T47D (cell line): ENCODE measurements at regions not wholly inside any gene's neighbourhood (a gene's known extent, or its start where the extent isn't known, plus 50 kb on each side); places are given as distances from the start of the nearest gene placed in this dataset.

Experiments
- DNase-seq, 2 experiments: peaks; one replicate each; pipeline versions ENCODE4 v3.0.0 to v3.0.0-alpha.2; 2011 to 2012; ENCODE audit warnings: low read depth in 1 of 2, low spot score in 1 of 2
- JUND ChIP-seq: IDR thresholded peaks from 2 replicates; pipeline ENCODE4 v1.6.1; 2012; ENCODE audit warnings: low read depth
- in situ Hi-C: cut with HindIII; loops from 2 replicates; pipeline ENCODE4 v1.10.0; 2016; ENCODE audit warnings: low sequenced_read_pairs, low pct_unique_long_range_greater_than_20kb

DNA sequence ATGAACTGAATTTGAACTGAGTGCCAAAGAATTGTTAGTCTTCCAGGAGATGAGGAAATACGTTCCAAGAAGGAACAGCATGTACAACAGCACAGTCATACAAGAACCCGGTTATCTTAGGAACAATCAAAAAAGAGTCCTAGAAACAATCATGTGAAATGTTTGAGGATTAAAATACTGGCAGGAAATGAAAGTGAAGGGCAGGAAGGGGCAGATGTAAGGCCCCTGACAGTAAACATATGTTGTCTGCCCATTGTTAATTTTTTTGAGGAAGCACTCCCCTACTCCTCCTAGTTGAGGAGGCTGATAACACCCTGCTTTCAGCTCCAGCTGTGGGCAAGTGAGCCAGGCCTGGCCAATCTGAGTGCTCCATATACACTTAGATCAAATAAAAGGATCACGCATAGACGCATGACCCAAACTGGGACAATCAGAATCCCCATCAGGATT, 220.9 kb downstream of the HACE1 start:
- TF ChIP-seq JUND = no peak
- DNase-seq = no peak
- in situ Hi-C loops = no loop called here

DNA sequence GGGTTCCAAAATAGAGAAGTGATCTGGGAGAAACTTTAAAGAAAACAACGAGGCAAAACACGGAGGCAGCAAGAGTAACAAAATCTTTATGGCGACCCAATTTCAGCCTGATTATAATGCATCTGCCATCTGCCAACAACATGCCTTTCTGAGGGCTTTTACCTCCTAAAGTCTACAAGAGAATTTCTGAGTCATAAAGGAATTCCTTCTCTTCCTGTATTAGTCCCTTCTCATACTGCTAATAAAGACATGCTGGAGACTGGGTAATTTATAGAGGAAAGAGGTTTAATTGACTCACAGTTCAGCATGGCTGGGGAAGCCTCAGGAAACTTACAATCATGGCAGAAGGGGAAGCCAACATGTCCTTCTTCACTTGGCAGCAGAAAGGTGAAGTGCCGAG, 226.6 kb downstream of the HACE1 start:
- in situ Hi-C loops = no loop called here
- no peak for DNase-seq
- TF ChIP-seq JUND = no peak

DNA sequence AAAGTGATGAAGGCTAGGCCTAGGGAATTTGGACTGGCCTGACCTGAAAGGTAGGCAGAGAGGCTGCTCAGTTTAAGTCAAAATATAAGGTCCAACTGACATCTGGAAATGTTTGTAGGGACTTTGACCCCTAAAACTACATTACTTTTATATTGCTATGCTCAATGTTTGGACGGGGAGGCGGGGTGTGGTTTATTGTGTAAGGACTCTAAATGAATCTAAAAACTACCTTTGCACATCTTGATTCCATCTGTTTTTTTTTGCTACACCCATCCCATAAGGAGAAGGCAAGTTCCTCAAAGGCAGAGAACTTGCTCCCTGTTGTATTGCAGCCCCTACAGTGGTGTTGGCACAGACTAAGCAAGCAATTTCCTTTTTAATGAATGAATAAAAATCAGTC, 227.1 kb downstream of the HACE1 start:
- no peak for DNase-seq
- in situ Hi-C loops = no loop called here
- no peak for TF ChIP-seq JUND

DNA sequence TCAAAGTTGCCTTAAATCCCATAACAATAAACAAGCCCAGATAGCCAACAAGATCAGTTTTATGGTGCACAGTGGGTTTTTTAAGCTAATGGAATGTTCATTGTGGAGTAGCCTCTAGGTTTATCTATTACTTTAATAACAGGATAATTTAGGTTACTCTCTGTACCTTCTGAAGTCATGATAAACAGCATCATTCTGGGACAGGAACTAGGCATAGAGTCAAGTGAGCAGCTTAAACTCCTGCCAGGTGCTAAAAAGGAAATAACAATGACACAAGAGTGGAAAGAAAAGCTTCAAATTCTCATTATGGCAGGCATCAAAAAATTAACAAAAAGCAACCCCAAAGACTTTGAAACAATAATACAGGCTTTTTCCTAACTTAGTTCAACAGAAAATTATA, 228.8 kb downstream of the HACE1 start:
- in situ Hi-C loops = no loop called here
- DNase-seq = no peak
- TF ChIP-seq JUND = no peak

DNA sequence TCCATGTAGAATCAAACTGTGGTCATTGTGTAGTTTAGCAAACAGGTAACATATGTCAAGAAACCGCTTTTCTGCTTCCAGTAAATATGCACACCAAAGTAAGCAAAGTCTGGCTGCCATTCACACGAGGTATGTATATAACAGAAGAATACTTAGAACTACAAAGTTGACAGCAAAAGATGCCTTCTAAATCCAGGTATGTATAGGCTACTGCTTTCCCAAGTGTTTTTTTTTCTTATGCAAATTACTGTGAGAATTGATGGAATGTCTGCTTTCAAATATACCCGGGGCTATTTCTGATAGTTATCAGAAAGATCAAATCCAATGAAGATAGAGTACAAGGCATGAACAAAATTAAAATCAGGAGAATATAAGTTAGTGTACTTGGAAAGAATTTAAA, 229.2 kb downstream of the HACE1 start:
- DNase-seq = no peak
- no peak for TF ChIP-seq JUND
- in situ Hi-C loops = no loop called here

DNA sequence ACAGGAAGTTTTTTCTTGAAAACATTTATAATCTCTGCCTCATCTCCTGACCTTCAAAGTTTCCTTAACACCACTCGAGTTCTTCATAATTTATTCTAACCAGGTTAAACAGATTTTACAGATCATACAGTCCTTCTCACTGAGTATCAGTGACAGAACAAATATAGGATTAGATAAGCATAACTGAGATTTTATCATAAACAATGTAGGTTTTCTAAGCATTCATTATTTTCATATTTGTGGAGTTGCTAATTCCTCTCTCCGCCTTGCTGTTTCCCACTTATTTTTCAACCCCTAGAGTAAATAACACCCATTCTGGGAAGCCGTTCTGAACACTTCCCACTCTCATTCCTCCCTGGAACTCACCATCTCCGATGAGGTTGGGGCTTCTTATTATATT, 229.9 kb downstream of the HACE1 start:
- no peak for TF ChIP-seq JUND
- in situ Hi-C loops = no loop called here
- DNase-seq = no peak

DNA sequence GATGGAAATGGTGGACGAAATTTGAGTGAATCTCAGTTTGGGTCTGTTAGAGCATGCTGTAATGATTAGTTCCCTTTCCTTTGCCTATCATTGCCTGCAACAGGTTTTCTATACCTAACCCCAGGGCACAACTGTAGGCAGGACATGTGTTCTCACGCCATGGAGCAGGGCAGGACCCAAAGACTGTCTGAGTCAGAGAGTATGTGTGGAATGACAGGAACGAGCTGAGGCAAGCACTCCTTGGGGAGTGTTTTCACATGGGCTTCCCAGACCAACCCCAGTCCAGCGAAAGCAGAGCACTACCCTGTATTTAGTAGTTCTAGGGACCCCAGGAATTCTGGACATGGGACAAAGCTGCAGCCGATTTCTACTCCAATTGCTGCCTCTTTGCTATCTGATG, 234.2 kb downstream of the HACE1 start:
- peak in 1 of 2 experiments; percentile 25 for DNase-seq
- no peak for TF ChIP-seq JUND
- in situ Hi-C loops = no loop called here

DNA sequence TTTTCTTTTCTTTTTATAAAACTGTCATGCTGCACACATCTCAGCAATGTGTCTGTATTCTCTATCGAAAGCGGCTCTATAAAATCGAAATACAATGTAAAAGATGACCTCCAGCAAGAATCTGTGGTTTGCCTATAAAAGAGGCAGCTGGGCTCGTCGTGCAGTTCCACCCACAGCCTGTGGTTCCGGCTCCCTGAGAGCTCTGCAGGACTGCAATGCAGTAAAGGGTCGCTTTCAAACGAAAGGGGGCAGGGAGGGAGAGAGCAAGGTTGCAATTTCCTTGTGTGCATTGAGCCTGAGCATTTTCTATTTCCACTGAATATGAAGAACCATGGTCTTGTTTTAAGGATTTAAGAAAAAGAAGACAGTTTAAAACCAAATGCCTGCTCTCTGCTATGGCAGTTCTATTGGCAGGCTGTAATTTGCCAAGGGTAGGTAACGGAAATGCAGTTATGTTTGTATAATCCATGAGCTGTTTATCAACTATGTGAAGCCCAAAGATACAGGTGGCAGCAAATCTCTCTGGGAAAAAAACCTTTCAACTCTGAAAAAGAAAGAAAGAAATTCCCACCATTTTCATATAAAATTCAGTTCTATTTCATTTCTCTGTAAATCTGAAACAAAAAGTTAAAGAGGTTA, 236.5 kb downstream of the HACE1 start:
- no peak for DNase-seq
- in situ Hi-C loops = no loop called here
- no peak for TF ChIP-seq JUND

DNA sequence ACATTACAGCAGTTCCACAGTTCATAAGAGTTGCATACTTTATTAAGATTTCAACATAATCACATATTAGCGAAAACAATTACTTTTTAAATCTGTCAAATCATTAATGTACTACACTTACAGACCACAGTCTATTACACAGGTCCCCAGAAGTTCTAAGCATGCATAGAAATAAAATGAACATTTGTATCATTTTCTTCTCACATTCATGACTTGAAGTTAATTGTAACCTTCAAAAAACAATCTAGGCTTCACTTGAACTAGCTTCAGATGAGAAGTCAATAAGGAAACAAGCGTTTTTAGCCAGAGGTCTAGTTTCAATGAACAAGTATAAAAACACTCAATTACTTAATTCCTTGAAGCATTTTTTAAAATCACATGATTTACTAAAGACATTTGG, 238.3 kb downstream of the HACE1 start:
- no peak for DNase-seq
- in situ Hi-C loops = no loop called here
- no peak for TF ChIP-seq JUND

DNA sequence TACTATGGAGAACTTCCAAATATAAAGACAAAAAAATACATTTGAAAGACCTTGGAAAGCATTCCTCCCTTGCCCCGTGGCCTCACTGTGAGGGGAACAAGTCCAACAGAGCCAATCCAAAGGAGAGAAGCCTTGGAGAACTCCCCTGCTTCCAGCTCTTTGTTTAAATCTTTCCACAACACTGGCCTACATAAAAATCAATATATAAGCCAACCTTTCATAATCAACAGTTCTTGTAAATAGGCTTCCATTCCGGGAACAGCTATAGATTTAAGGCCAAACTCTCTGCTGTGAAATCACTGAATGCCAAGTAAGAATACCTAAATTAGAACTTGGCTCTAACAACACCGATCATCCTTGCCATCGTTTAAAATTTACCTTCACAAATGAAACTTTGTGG, 242.1 kb downstream of the HACE1 start:
- in situ Hi-C loops = no loop called here
- no peak for DNase-seq
- no peak for TF ChIP-seq JUND

DNA sequence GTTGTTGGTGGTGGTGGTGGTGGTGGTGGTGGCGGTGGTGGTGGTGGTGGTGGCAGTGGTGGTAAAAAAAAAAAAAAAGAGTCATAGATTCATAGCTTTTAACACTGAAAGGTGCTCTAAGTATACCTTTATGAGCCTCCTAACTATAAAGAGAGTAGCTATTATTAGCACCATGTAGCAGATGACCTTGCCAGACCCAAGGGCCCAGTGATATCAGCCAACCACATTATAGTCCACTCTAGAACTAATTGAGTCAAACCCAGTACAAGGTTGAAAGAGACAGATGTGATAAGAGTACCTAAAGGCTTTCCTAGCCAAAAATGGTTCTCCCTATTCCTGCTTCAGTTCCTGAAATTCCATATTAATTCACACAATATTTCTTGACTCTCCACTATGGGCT, 245.3 kb downstream of the HACE1 start:
- DNase-seq = no peak
- TF ChIP-seq JUND = no peak
- in situ Hi-C loops = no loop called here

DNA sequence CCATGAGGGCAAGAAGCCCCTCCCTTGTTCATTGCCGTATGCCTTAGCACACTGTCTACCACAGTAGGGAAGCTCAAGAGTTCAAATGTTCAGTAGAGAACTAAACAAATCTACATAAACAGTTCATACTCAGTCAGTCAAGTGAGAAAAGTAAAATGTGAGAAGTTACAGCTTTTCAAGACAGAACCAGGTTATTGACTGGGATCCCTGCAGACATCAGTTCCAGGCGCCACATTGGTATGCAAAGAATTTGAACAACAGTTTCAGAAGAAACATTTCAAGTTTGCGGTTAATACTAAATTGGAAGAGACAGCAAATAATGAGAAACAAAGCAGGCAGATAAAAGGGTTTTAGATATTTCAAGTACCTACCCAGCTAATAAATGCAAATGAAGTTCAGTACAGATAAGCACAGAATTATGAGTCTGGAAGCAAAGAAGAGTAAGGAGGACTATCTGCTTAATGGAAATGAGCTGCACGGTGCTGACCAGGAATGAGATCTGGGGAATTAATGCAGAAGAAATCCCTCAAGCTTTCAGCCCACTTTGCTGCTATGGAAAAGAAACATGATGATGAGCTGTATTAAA, 246.2 kb downstream of the HACE1 start:
- no peak for DNase-seq
- TF ChIP-seq JUND = no peak
- in situ Hi-C loops = no loop called here

DNA sequence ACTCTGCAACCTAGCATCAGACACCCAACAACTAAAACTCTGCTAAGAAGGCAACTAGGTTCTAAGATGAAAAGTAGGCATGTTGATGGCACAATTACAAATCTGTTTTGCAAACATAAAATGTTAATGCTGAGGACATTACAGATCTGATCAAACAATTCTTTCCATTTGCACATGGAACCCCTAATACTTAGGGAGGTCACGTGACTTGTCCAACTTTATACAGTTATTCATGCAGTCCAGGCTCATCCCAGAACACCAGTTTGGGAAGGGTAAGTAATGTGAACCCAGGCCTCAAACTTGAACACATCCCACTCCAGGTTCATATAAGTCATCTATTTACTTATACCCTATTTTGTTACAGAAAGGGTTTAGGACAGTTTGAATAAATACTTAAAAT, 247.2 kb downstream of the HACE1 start:
- DNase-seq = no peak
- TF ChIP-seq JUND = no peak
- in situ Hi-C loops = no loop called here

DNA sequence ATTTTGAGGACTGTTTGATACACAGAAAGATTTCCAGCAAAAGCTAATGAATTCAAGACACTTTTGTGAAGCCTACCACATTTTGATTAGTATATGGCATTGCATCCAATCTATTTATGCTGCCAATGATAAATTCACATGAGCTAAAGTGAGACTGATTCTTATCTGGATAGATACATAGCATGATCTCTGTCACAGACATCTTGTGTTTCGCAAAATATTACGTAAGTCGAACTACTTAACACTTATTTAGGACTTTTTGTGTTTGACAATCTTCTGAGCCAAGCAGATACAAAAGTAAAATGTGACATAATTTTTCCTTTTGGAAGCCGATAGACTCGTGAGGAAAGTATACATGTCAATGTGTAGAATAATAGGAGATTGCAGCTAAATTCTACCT, 251.6 kb downstream of the HACE1 start:
- TF ChIP-seq JUND = no peak
- in situ Hi-C loops = no loop called here

More for the DNA sequence above, 251.6 kb downstream of the HACE1 start:
- no peak for DNase-seq
